ENCODE measurements at regions not wholly inside any gene's neighbourhood (a gene's known extent, or its start where the extent isn't known, plus 50 kb on each side); places are given as distances from the start of the nearest gene placed in this dataset.

DNA sequence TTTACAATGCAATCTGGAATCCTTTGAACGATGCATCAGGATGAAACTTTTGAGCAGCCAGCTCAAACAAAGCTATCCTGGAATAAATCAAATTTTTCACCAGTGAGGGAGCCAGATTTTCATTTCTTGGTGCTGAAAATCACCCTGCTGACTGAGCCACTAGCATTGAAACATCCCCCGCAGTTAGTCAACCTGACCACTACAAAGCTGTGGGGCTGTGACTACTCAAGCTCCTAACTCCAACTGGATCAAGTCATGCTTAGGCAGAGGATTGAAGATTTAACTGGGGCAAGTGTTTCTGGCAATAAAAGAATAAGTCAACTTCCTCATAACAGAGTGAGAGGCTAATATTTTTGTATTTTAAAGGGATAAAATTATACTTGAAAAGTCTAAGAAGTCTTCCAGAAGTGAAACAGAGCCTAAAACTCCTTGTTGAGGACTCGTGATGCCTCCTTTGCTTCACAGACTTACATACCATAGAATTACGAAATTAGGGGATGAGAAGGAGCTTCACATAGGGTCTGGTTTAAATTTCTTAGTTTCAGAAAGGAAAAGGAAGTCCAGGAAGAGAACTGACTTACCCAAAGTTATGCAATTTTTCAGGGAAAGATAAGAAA lies 177.8 kb downstream of the SERPINI1 start:
- TF ChIP-seq FOXP2 (optimal IDR thresholded peaks at IDR 0.05; ENCODE audit: borderline replicate concordance, extremely low read depth, extremely low read length, insufficient read depth) (no peak), POLR2AphosphoS5 (IDR thresholded peaks at IDR 0.05; ENCODE audit: low read depth, low read length) (no peak), TAF1 (IDR thresholded peaks at IDR 0.05; ENCODE audit: borderline replicate concordance, insufficient read depth, low read length) (no peak), SIN3A (IDR thresholded peaks at IDR 0.05; ENCODE audit: borderline replicate concordance, insufficient read depth, low read length) (no peak)
- TF ChIP-seq, protein P1, sequence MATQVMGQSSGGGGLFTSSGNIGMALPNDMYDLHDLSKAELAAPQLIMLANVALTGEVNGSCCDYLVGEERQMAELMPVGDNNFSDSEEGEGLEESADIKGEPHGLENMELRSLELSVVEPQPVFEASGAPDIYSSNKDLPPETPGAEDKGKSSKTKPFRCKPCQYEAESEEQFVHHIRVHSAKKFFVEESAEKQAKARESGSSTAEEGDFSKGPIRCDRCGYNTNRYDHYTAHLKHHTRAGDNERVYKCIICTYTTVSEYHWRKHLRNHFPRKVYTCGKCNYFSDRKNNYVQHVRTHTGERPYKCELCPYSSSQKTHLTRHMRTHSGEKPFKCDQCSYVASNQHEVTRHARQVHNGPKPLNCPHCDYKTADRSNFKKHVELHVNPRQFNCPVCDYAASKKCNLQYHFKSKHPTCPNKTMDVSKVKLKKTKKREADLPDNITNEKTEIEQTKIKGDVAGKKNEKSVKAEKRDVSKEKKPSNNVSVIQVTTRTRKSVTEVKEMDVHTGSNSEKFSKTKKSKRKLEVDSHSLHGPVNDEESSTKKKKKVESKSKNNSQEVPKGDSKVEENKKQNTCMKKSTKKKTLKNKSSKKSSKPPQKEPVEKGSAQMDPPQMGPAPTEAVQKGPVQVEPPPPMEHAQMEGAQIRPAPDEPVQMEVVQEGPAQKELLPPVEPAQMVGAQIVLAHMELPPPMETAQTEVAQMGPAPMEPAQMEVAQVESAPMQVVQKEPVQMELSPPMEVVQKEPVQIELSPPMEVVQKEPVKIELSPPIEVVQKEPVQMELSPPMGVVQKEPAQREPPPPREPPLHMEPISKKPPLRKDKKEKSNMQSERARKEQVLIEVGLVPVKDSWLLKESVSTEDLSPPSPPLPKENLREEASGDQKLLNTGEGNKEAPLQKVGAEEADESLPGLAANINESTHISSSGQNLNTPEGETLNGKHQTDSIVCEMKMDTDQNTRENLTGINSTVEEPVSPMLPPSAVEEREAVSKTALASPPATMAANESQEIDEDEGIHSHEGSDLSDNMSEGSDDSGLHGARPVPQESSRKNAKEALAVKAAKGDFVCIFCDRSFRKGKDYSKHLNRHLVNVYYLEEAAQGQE (IDR thresholded peaks at IDR 0.05; ENCODE audit: insufficient read depth in 1 of 2, low read depth in 2 of 2, low read length in 2 of 2) = no peak

DNA sequence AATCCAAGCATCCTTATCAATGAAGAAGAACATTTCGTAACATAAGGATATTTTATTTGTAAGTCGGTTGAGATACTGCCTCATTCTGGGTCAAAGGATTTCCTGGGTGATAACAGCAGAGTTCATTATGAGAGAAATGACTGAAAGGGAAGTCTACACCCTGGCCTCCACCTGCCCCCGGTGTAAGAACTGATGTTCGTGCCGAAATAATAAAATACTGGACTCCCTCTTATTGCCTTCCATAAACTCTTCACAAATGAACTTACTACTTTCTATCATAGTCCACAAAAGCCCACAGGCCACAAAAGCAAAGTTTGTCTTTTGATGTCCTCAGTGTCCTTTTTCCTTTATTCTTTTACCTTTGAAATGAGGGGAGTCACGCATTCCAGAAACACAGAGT lies 174.4 kb downstream of the SERPINI1 start:
- no peak for TF ChIP-seq SIN3A (IDR thresholded peaks at IDR 0.05; ENCODE audit: borderline replicate concordance, insufficient read depth, low read length)
- TF ChIP-seq TAF1 (IDR thresholded peaks at IDR 0.05; ENCODE audit: borderline replicate concordance, insufficient read depth, low read length) = no peak
- TF ChIP-seq, protein P1 (IDR thresholded peaks at IDR 0.05; ENCODE audit: insufficient read depth in 1 of 2, low read depth in 2 of 2, low read length in 2 of 2) = no peak
- TF ChIP-seq POLR2AphosphoS5 (IDR thresholded peaks at IDR 0.05; ENCODE audit: low read depth, low read length) = no peak
- TF ChIP-seq FOXP2 (optimal IDR thresholded peaks at IDR 0.05; ENCODE audit: borderline replicate concordance, extremely low read depth, extremely low read length, insufficient read depth) = no peak

DNA sequence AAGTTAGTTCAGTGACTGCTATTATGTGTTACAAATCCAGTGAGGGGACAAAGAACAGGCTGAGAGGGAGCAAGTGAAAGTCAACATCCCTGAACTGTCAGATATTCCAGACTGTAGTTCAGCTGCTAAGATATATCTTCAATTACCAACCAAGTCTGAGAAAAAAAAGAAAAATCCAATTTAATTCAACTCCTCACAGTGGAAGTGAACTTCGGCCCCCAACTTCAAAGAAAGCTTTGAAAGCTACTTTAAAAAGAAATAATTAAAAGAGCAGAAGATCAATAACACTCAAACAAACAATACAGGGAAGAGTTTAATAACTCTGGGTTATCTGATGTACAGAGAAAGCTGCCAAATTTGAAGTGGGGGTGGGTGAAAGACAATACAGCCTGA lies 174.0 kb downstream of the SERPINI1 start:
- TF ChIP-seq, protein P1 (IDR thresholded peaks at IDR 0.05; ENCODE audit: insufficient read depth in 1 of 2, low read depth in 2 of 2, low read length in 2 of 2) = no peak
- TF ChIP-seq FOXP2 (optimal IDR thresholded peaks at IDR 0.05; ENCODE audit: borderline replicate concordance, extremely low read depth, extremely low read length, insufficient read depth) (no peak), POLR2AphosphoS5 (IDR thresholded peaks at IDR 0.05; ENCODE audit: low read depth, low read length) (no peak), TAF1 (IDR thresholded peaks at IDR 0.05; ENCODE audit: borderline replicate concordance, insufficient read depth, low read length) (no peak), SIN3A (IDR thresholded peaks at IDR 0.05; ENCODE audit: borderline replicate concordance, insufficient read depth, low read length) (no peak)

DNA sequence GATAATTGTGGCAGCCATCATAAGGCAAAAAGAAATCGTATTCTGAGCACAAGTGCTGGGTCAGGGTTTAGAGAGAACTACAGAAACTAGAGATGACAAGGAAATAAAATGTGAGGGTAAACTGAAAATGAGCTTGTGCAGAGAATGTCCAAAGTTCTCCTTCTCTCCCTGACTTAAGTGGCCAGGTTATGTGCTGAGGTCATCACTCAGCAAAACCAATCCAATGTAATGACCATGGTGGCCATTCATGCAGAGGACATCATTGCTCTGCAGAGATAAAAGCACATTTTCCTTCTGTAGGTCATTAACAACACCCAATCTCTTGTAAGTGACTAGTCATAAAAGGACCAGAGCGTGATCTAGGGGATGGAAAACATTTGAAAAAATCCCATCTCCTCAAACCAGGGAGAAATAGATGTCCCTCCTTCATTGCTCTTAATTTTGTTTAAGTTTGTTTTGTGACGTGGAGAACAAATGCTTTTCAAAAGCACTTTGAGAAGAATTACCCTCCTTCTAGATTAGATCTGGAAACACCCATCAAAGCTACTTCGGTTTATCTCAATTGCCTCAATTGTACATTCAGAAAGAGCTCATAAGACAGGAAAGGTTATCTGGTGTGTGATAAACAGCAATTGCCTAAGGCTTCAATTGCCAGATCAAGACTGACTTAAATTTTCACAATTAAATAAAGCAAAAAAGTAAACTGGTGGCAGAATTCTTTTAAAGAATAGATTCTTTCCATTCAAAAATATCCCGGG lies 173.4 kb downstream of the SERPINI1 start:
- no peak for TF ChIP-seq SIN3A (IDR thresholded peaks at IDR 0.05; ENCODE audit: borderline replicate concordance, insufficient read depth, low read length)
- TF ChIP-seq, protein P1 (IDR thresholded peaks at IDR 0.05; ENCODE audit: insufficient read depth in 1 of 2, low read depth in 2 of 2, low read length in 2 of 2) = no peak
- no peak for TF ChIP-seq FOXP2 (optimal IDR thresholded peaks at IDR 0.05; ENCODE audit: borderline replicate concordance, extremely low read depth, extremely low read length, insufficient read depth)
- no peak for TF ChIP-seq POLR2AphosphoS5 (IDR thresholded peaks at IDR 0.05; ENCODE audit: low read depth, low read length)
- TF ChIP-seq TAF1 (IDR thresholded peaks at IDR 0.05; ENCODE audit: borderline replicate concordance, insufficient read depth, low read length) = no peak
